DOHH2 (cell line): ENCODE measurements at regions not wholly inside any gene's neighbourhood (a gene's known extent, or its start where the extent isn't known, plus 50 kb on each side); places are given as distances from the start of the nearest gene placed in this dataset.

Source experiments
- H3F3A ChIP-seq: fragments of 200-600 bp; sonication (generic), shearing (Covaris generic); 2 replicates; pipeline ENCODE4 v1.6.0; 2016; ENCODE audit warnings: antibody characterized with exemption, mild to moderate bottlenecking; ENCODE audit not compliant: control insufficient read depth, insufficient read depth
- H3K27ac ChIP-seq: fragments of 200-600 bp; sonication (generic); 2 replicates; pipeline ENCODE4 v1.5.1; 2014; ENCODE audit warnings: low read depth, mild to moderate bottlenecking, low read length, moderate library complexity
- H3K27me3 ChIP-seq: fragments of 200-600 bp; sonication (generic); 2 replicates; pipeline ENCODE4 v1.6.1; 2014; ENCODE audit warnings: mild to moderate bottlenecking, low read length, mixed read lengths; ENCODE audit not compliant: control insufficient read depth
- H3K36me3 ChIP-seq: fragments of 200-600 bp; sonication (generic); 2 replicates; pipeline ENCODE4 v1.6.1; 2014; ENCODE audit warnings: mild to moderate bottlenecking, low read length, moderate library complexity, mixed read lengths; ENCODE audit not compliant: control insufficient read depth
- H3K4me1 ChIP-seq: fragments of 200-600 bp; sonication (generic); 2 replicates; pipeline ENCODE4 v1.6.1; 2014; ENCODE audit warnings: mild to moderate bottlenecking, low read length, mixed read lengths; ENCODE audit not compliant: control insufficient read depth
- H3K4me2 ChIP-seq: fragments of 200-600 bp; sonication (generic); 2 replicates; pipeline ENCODE4 v1.6.0; 2014; ENCODE audit warnings: mild to moderate bottlenecking, low read length, moderate library complexity
- H3K4me3 ChIP-seq: fragments of 200-600 bp; sonication (generic); 2 replicates; pipeline ENCODE4 v1.5.1; 2014; ENCODE audit warnings: mild to moderate bottlenecking, low read length, mixed read lengths
- H3K79me2 ChIP-seq: fragments of 200-600 bp; sonication (generic); 2 replicates; pipeline ENCODE4 v1.6.1; 2014; ENCODE audit warnings: mild to moderate bottlenecking, low read length, mixed read lengths; ENCODE audit not compliant: control insufficient read depth
- H3K9me2 ChIP-seq: fragments of 200-600 bp; sonication (generic); replicated peaks from 2 replicates; pipeline ENCODE4 v1.6.1; 2014; ENCODE audit warnings: mild to moderate bottlenecking, low read length, mixed read lengths; ENCODE audit not compliant: control insufficient read depth
- H3K9me3 ChIP-seq: fragments of 200-600 bp; sonication (generic); 2 replicates; pipeline ENCODE4 v1.6.1; 2014; ENCODE audit warnings: antibody characterized with exemption, low read length, mixed read lengths; ENCODE audit not compliant: control insufficient read depth, insufficient read depth
- H4K20me1 ChIP-seq: fragments of 200-600 bp; sonication (generic); 2 replicates; pipeline ENCODE4 v1.6.0; 2014; ENCODE audit warnings: low read depth, mild to moderate bottlenecking, antibody characterized with exemption, low read length, moderate library complexity; ENCODE audit not compliant: control insufficient read depth, insufficient read depth
- CTCF ChIP-seq: fragments of 200-600 bp; sonication (generic); IDR thresholded peaks from one replicate; pipeline ENCODE4 v1.5.1; 2014; ENCODE audit warnings: antibody characterized with exemption, mild to moderate bottlenecking, low read depth, low read length; ENCODE audit not compliant: poor library complexity, severe bottlenecking
- EZH2phosphoT487 ChIP-seq: fragments of 200-600 bp; sonication (generic); IDR thresholded peaks from 2 replicates; pipeline ENCODE4 v1.6.1; 2017; ENCODE audit warnings: borderline replicate concordance, mild to moderate bottlenecking, antibody characterized with exemption, low read length, moderate library complexity, mixed read lengths

GRCh38 chr1:219460081-219460895 is 152.6 kb downstream of the ZC3H11B start:
- H3K79me2 ChIP-seq, result no peaks in the 10 kb centered on the region
- H3K9me2 ChIP-seq, result no peaks in the 10 kb centered on the region
- peaks cover 21% of the 10 kb centered on the region for H3K4me1 ChIP-seq
- no peaks in the 10 kb centered on the region for H3F3A ChIP-seq
- 0 out of 2 replicates have a peak overlapping the region, but pooled peaks have one; percentile 14 for H3K4me3 ChIP-seq
- H4K20me1 ChIP-seq, result no peaks in the 10 kb centered on the region
- H3K4me2 ChIP-seq, result peak overlapping the region; percentile 38
- H3K36me3 ChIP-seq, result no peaks in the 10 kb centered on the region
- no peaks in the 10 kb centered on the region for H3K9me3 ChIP-seq
- TF ChIP-seq EZH2phosphoT487 (no peak), CTCF (no peak)
- no peaks in the 10 kb centered on the region for H3K27me3 ChIP-seq
- peak overlapping the region; percentile 22; the same call in 1 of the 2 replicates for H3K27ac ChIP-seq

GRCh38 chr1:219459351-219460080 is 153.4 kb downstream of the ZC3H11B start:
- Histone ChIP-seq H3K4me2 (no peak overlapping the region), H3K27ac (no peak overlapping the region), H3K4me3 (no peak overlapping the region), H3K4me1 (peaks cover 21% of the 10 kb centered on the region), H3K36me3 (no peaks in the 10 kb centered on the region), H4K20me1 (no peaks in the 10 kb centered on the region), H3K9me3 (no peaks in the 10 kb centered on the region), H3F3A (no peaks in the 10 kb centered on the region), H3K9me2 (no peaks in the 10 kb centered on the region), H3K27me3 (no peaks in the 10 kb centered on the region), H3K79me2 (no peaks in the 10 kb centered on the region)
- TF ChIP-seq EZH2phosphoT487, result no peak
- no peak for TF ChIP-seq CTCF

- Histone ChIP-seq H3K9me3 (no peaks in the 10 kb centered on the region), H3K9me2 (no peaks in the 10 kb centered on the region), H3K79me2 (no peaks in the 10 kb centered on the region), H3K27ac (no peak overlapping the region), H3F3A (no peaks in the 10 kb centered on the region), H4K20me1 (no peaks in the 10 kb centered on the region), H3K36me3 (no peaks in the 10 kb centered on the region), H3K4me2 (no peak overlapping the region), H3K27me3 (0 out of 2 replicates have a peak, but pooled peaks cover 2% of the 10 kb centered on the region), H3K4me3 (no peak overlapping the region), H3K4me1 (no peaks in the 10 kb centered on the region)
- TF ChIP-seq CTCF (no peak), EZH2phosphoT487 (no peak)
Measured at GRCh38 chr1:219446288-219446687, 166.6 kb downstream of the ZC3H11B start.
